VCaP (cell line): ENCODE measurements at regions not wholly inside any gene's neighbourhood (a gene's known extent, or its start where the extent isn't known, plus 50 kb on each side); places are given as distances from the start of the nearest gene placed in this dataset.

Experiments
- H3K27ac ChIP-seq: fragments of 450-650 bp; 2 replicates; pipeline ENCODE4 v1.5.1; 2017
- CTCF ChIP-seq: fragments of 450-650 bp; conservative IDR thresholded peaks from 2 replicates; pipeline ENCODE4 v1.5.1; 2017; ENCODE audit warnings: mild to moderate bottlenecking, moderate library complexity

GRCh38 chr5:73314395-73315257, 134.0 kb downstream of the FOXD1 start:
- no peak for TF ChIP-seq CTCF
- H3K27ac ChIP-seq = 0 out of 2 replicates have a peak overlapping the region, but pooled peaks have one; percentile 7

DNA sequence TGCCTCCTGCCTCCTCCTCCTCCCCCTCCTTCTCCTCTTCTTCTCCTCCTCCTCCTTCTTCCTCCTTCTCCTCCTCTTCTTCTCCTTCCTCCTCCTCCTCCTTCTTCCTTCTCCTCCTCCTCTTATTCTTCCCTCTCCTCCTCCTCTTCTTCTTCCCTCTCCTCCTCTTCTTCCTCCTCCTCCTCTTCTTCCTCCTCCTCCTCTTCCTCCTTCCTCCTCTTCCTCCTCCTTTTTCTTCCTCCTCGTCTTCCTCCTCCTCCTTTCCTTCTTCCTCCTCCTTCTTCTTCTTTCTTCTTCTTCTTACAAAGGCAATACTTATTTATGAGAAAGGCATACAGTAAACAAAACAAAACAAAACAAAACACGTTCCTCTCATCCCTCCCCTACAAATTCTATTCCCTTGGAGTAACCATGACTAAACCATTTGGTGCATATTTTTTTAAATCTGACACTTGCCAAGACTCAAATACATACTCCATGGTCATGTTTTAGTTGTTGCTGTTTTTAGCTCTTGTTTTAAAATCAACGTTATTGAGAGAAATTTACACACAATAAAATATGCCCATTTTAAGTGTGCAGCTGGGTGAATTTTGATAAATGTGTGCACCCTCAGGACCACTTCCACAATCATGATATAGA, 135.6 kb downstream of the FOXD1 start:
- TF ChIP-seq CTCF = no peak
- no peak overlapping the region for H3K27ac ChIP-seq

GRCh38 chr5:73312146-73312871, 136.3 kb downstream of the FOXD1 start:
- no peak for TF ChIP-seq CTCF

DNA sequence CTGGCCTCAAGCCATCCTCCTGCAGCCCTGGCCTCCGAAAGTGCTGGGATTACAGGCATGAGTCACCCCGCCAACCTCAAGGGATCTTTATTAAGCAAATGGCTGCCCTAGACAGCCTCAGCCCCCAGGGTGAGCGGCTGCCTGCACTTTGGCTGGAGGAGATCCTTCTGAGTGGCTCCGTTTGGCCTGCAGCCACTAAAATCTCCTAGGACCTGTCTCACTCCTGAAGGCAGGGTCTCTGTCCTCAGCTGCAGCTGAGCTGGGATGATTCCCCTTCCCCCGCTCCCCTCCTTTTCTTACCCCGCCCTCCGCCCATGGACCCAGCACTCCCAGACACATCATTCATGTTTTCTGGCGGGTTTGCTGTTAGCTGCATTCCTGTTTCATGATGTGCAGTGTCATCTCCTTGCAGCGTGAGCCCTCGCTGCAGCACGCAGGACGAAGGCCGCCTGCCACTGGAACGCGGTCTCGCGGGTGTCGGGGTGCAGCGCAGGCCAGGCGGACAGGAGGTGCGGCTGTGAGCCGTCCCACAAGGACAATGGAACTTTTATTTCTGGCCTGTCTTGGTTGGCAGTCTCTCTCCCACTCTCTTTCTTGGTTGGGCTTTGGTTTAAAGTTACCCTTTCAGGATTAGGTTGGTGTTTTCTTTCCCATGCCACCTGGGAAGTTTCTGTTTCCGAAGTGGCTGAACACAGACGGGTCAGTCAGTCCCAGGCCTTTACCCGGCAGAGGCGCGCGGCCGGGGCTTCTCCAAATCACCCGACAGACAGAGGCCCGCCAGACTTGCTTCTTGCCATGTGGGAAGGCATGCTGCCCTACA, 137.1 kb downstream of the FOXD1 start:
- no peak overlapping the region for H3K27ac ChIP-seq
- TF ChIP-seq CTCF = no peak

More at GRCh38 chr5:73312146-73312871, 136.3 kb downstream of the FOXD1 start:
- no peak overlapping the region for H3K27ac ChIP-seq

DNA sequence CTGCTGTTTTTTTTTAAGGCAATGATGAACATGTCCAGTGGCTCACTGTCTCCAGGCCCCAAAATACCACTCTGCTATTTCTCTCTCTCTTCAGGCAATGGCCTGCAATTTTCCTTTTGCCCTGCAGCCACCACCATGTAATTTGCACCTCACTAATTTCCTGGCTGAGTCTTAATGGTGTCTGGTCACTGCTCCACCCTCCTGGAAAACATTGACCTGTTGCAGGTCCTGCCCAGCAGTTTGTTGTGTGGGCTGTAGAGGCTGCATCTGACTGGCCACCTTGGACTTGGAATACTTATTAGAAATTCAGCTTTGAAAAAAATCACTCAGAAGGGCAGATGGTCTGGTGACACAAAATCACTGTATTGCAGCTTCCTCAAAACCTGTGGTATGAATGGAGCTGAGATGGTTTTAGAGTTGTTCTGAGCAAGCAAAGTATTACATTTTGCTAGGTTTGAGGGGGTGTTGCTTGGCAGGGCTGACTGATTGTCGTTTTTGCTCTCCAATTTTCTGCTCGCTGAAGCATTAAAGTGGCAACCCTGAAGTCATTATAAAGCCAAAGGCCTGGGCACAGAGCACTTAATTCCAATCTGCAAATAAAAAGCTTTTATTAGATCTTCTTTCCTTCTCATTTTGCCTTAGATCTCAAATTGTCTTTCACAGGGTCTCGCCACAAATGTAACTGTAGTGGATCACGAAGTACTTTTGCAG, 134.8 kb downstream of the TMEM174 start:
- TF ChIP-seq CTCF = no peak
- H3K27ac ChIP-seq = peak overlapping the region; percentile 35

- TF ChIP-seq CTCF = no peak
- peak overlapping the region; percentile 35 for H3K27ac ChIP-seq
Measured at GRCh38 chr5:73306741-73307275, 133.8 kb downstream of the TMEM174 start.
